ENCODE measurements at regions not wholly inside any gene's neighbourhood (a gene's known extent, or its start where the extent isn't known, plus 50 kb on each side); places are given as distances from the start of the nearest gene placed in this dataset.

GRCh38 chr1:188891958-188892357 lies 1585.7 kb downstream of the BRINP3 start:
- in situ Hi-C loops (cut with MboI; ENCODE audit: low sequenced_read_pairs, unreplicated experiment): no loop called here
- TF ChIP-seq CTCF (IDR thresholded peaks at IDR 0.05; ENCODE audit: borderline replicate concordance, control extremely low read depth, extremely low read depth, insufficient read depth, missing control alignments): no peak
- no peak for DNase-seq (ENCODE audit: low spot score)

GRCh38 chr1:188895611-188896010 lies 1582.1 kb downstream of the BRINP3 start:
- in situ Hi-C loops (cut with MboI; ENCODE audit: low sequenced_read_pairs, unreplicated experiment): no loop called here
- TF ChIP-seq CTCF (IDR thresholded peaks at IDR 0.05; ENCODE audit: borderline replicate concordance, control extremely low read depth, extremely low read depth, insufficient read depth, missing control alignments): no peak
- DNase-seq (ENCODE audit: low spot score): no peak

GRCh38 chr1:188903241-188903640 lies 1574.4 kb downstream of the BRINP3 start:
- in situ Hi-C loops (cut with MboI; ENCODE audit: low sequenced_read_pairs, unreplicated experiment): no loop called here
- DNase-seq (ENCODE audit: low spot score): no peak
- TF ChIP-seq CTCF (IDR thresholded peaks at IDR 0.05; ENCODE audit: borderline replicate concordance, control extremely low read depth, extremely low read depth, insufficient read depth, missing control alignments): no peak

- in situ Hi-C loops (cut with MboI; ENCODE audit: low sequenced_read_pairs, unreplicated experiment): no loop called here
- no peak for DNase-seq (ENCODE audit: low spot score)
- no peak for TF ChIP-seq CTCF (IDR thresholded peaks at IDR 0.05; ENCODE audit: borderline replicate concordance, control extremely low read depth, extremely low read depth, insufficient read depth, missing control alignments)
Measured at GRCh38 chr1:188904201-188904600, 1573.5 kb downstream of the BRINP3 start.

GRCh38 chr1:188906921-188907641 lies 1570.6 kb downstream of the BRINP3 start:
- no peak for DNase-seq (ENCODE audit: low spot score)
- in situ Hi-C loops (cut with MboI; ENCODE audit: low sequenced_read_pairs, unreplicated experiment): no loop called here
- TF ChIP-seq CTCF (IDR thresholded peaks at IDR 0.05; ENCODE audit: borderline replicate concordance, control extremely low read depth, extremely low read depth, insufficient read depth, missing control alignments): no peak

- no peak for DNase-seq (ENCODE audit: low spot score)
- in situ Hi-C loops (cut with MboI; ENCODE audit: low sequenced_read_pairs, unreplicated experiment): no loop called here
- no peak for TF ChIP-seq CTCF (IDR thresholded peaks at IDR 0.05; ENCODE audit: borderline replicate concordance, control extremely low read depth, extremely low read depth, insufficient read depth, missing control alignments)
Measured at GRCh38 chr1:188930382-188930781, 1547.3 kb downstream of the BRINP3 start.

Measured in GM13976 (cell line).